H1 (cell line): ENCODE measurements at regions not wholly inside any gene's neighbourhood (a gene's known extent, or its start where the extent isn't known, plus 50 kb on each side); places are given as distances from the start of the nearest gene placed in this dataset.

Experiments used
- BCL11A ChIP-seq, 2 experiments: IDR thresholded peaks; one replicate each; pipeline ENCODE4 v1.6.1; 2011; ENCODE audit warnings: low read depth in 2 of 2, low read length in 2 of 2, mild to moderate bottlenecking in 2 of 2

- no peak for TF ChIP-seq BCL11A (IDR thresholded peaks at IDR 0.05; ENCODE audit: low read depth in 2 of 2, low read length in 2 of 2)
- TF ChIP-seq, all 59 proteins: peak for 0
Measured at GRCh38 chr13:64293923-64294322, 2878.3 kb upstream of the PCDH20 start (continued).
